H1 (cell line): ENCODE measurements at regions not wholly inside any gene's neighbourhood (a gene's known extent, or its start where the extent isn't known, plus 50 kb on each side); places are given as distances from the start of the nearest gene placed in this dataset.

Source experiments
- CTCF ChIA-PET: fragments of 300-600 bp; sonication (Branson Sonifier 250); formaldehyde crosslinking; loops from one replicate; lab custom pipeline; 2021; ENCODE audit not compliant: partially characterized antibody; lab: Charles Lee
- POLR2A ChIA-PET: fragments of 300-600 bp; sonication (Branson Sonifier 250); formaldehyde crosslinking; loops from one replicate; lab custom pipeline; 2021; ENCODE audit warnings: inconsistent platforms; ENCODE audit not compliant: partially characterized antibody; lab: Charles Lee
- DNase-seq, 2 experiments: peaks; one replicate each; pipeline versions ENCODE4 v3.0.0 to v3.0.0-alpha.2; 2010 to 2022; ENCODE audit warnings: low spot score in 2 of 2, low read depth in 1 of 2, mixed read lengths in 1 of 2
- FAIRE-seq: peaks from 2 replicates; lab custom pipeline; 2011; peaks lifted over from hg19 to GRCh38; lab: Jason Lieb, UNC
- H2AFZ ChIP-seq: 2 replicates; pipeline ENCODE4 v1.8.1; 2012; ENCODE audit warnings: low read length, inconsistent platforms
- H2AK5ac ChIP-seq: 2 replicates; pipeline ENCODE4 v1.6.1; 2013; ENCODE audit warnings: low read depth, low read length
- H2BK120ac ChIP-seq: replicated peaks from 2 replicates; pipeline ENCODE3; 2013; ENCODE audit warnings: low read depth, low read length, inconsistent platforms
- H2BK12ac ChIP-seq: 2 replicates; pipeline ENCODE4 v1.6.1; 2013; ENCODE audit warnings: low read depth, low read length
- H2BK15ac ChIP-seq: 2 replicates; pipeline ENCODE4 v1.6.1; 2013; ENCODE audit warnings: low read length
- H2BK20ac ChIP-seq: 2 replicates; pipeline ENCODE4 v1.6.1; 2013; ENCODE audit warnings: low read length
- H2BK5ac ChIP-seq: 2 replicates; pipeline ENCODE4 v1.6.1; 2013; ENCODE audit warnings: low read depth, low read length
- H3K14ac ChIP-seq: 2 replicates; pipeline ENCODE4 v1.6.1; 2013; ENCODE audit warnings: inconsistent platforms; ENCODE audit not compliant: insufficient read length
- H3K18ac ChIP-seq: 2 replicates; pipeline ENCODE4 v1.6.1; 2013; ENCODE audit warnings: low read length; ENCODE audit errors: extremely low read depth
- H3K23ac ChIP-seq: 2 replicates; pipeline ENCODE4 v1.6.1; 2013; ENCODE audit warnings: inconsistent platforms; ENCODE audit not compliant: insufficient read length
- H3K23me2 ChIP-seq: 2 replicates; pipeline ENCODE4 v1.6.1; 2013; ENCODE audit warnings: low read depth, low read length
- H3K27ac ChIP-seq: 2 replicates; pipeline ENCODE4 v1.6.1; 2011; ENCODE audit warnings: low read depth, low read length, inconsistent platforms
- H3K27me3 ChIP-seq, 4 experiments: replicated peaks in 1 of 4; 1 replicate in 1 of 4; 2 replicates in 3 of 4; pipeline versions ENCODE4 v1.6.1 to v1.8.1; 2011 to 2013; ENCODE audit warnings: low read length in 3 of 4, mild to moderate bottlenecking in 3 of 4, inconsistent platforms in 2 of 4, mixed read lengths in 2 of 4, moderate library complexity in 1 of 4; ENCODE audit not compliant: control insufficient read depth in 3 of 4, insufficient read depth in 3 of 4; ENCODE audit errors: extremely low read depth in 1 of 4
- H3K36me3 ChIP-seq, 4 experiments: 2 replicates each; pipeline versions ENCODE4 v1.6.1 to v1.8.1; 2011 to 2013; ENCODE audit warnings: mild to moderate bottlenecking in 4 of 4, low read length in 3 of 4, moderate library complexity in 2 of 4, control low read depth in 1 of 4, inconsistent platforms in 1 of 4; ENCODE audit not compliant: insufficient read depth in 4 of 4, control insufficient read depth in 2 of 4
- H3K4ac ChIP-seq: replicated peaks from 2 replicates; pipeline ENCODE3; 2013; ENCODE audit warnings: low read length, low read depth, mixed read lengths, inconsistent platforms; ENCODE audit not compliant: insufficient read length
- H3K4me1 ChIP-seq, 4 experiments: replicated peaks in 1 of 4; 1 replicate in 1 of 4; 2 replicates in 3 of 4; pipeline versions ENCODE4 v1.6.1 to v1.8.1; 2011 to 2013; ENCODE audit warnings: low read length in 3 of 4, inconsistent platforms in 2 of 4, mixed read lengths in 1 of 4; ENCODE audit not compliant: insufficient read depth in 4 of 4, control insufficient read depth in 3 of 4
- H3K4me2 ChIP-seq, 2 experiments: 2 replicates each; pipeline versions ENCODE4 v1.6.1 to v1.8.1; 2011 to 2013; ENCODE audit warnings: low read depth in 2 of 2, low read length in 2 of 2, control low read depth in 1 of 2, inconsistent platforms in 1 of 2, mild to moderate bottlenecking in 1 of 2; ENCODE audit not compliant: insufficient read depth in 1 of 2
- H3K4me3 ChIP-seq, 4 experiments: fragments of 200-600, 300-600 bp in 1 of 4; sonication (generic), shearing (Covaris generic), sonication (Bioruptor Twin) in 1 of 4; 2 replicates each; pipeline versions ENCODE4 v1.5.1 to v1.8.1; 2011 to 2016; ENCODE audit warnings: low read length in 4 of 4, low read depth in 3 of 4, control low read depth in 2 of 4, inconsistent platforms in 2 of 4, mild to moderate bottlenecking in 2 of 4, mixed read lengths in 1 of 4, moderate library complexity in 1 of 4; ENCODE audit not compliant: insufficient read depth in 2 of 4; ENCODE audit errors: extremely low read depth in 1 of 4
- H3K56ac ChIP-seq: replicated peaks from 2 replicates; pipeline ENCODE3; 2013; ENCODE audit warnings: low read depth, mild to moderate bottlenecking, mixed read lengths, low read length, inconsistent platforms; ENCODE audit not compliant: insufficient read length
- H3K79me1 ChIP-seq: 2 replicates; pipeline ENCODE4 v1.6.1; 2013; ENCODE audit warnings: low read depth, low read length, control low read depth
- H3K79me2 ChIP-seq, 2 experiments: 2 replicates each; pipeline versions ENCODE4 v1.6.1 to v1.8.1; 2012 to 2013; ENCODE audit warnings: low read length in 2 of 2, mild to moderate bottlenecking in 2 of 2, inconsistent platforms in 1 of 2; ENCODE audit not compliant: insufficient read depth in 2 of 2, control insufficient read depth in 1 of 2
- H3K9ac ChIP-seq, 4 experiments: replicated peaks in 1 of 4; 1 replicate in 1 of 4; 2 replicates in 3 of 4; pipeline versions ENCODE4 v1.6.1 to v1.8.1; 2011 to 2013; ENCODE audit warnings: low read depth in 3 of 4, low read length in 3 of 4, control low read depth in 2 of 4, mild to moderate bottlenecking in 2 of 4, moderate library complexity in 2 of 4, inconsistent platforms in 1 of 4; ENCODE audit errors: extremely low read depth in 1 of 4
- H3K9me3 ChIP-seq, 2 experiments: 2 replicates each; pipeline versions ENCODE4 v1.6.1 to v1.8.1; 2012 to 2013; ENCODE audit warnings: mild to moderate bottlenecking in 2 of 2, moderate library complexity in 2 of 2, control low read depth in 1 of 2, inconsistent platforms in 1 of 2, low read depth in 1 of 2, low read length in 1 of 2, mixed read lengths in 1 of 2; ENCODE audit not compliant: insufficient read depth in 2 of 2
- H4K20me1 ChIP-seq, 2 experiments: replicated peaks in 1 of 2; 2 replicates each; pipeline versions ENCODE3 to v1.8.1; 2011 to 2013; ENCODE audit warnings: inconsistent platforms in 2 of 2, low read length in 2 of 2, mild to moderate bottlenecking in 1 of 2; ENCODE audit not compliant: insufficient read depth in 2 of 2, control insufficient read depth in 1 of 2
- H4K5ac ChIP-seq: 2 replicates; pipeline ENCODE4 v1.6.1; 2013; ENCODE audit warnings: low read length, low read depth, mixed read lengths, inconsistent platforms; ENCODE audit not compliant: insufficient read length
- H4K8ac ChIP-seq: 2 replicates; pipeline ENCODE4 v1.8.0; 2013; ENCODE audit warnings: mild to moderate bottlenecking, moderate library complexity, low read length, inconsistent platforms; ENCODE audit not compliant: insufficient read depth; ENCODE audit errors: extremely low read depth
- H4K91ac ChIP-seq: replicated peaks from 2 replicates; pipeline ENCODE3; 2013; ENCODE audit warnings: low read length, mixed read lengths, inconsistent platforms; ENCODE audit not compliant: insufficient read length
- CHD2 ChIP-seq: IDR thresholded peaks from 2 replicates; pipeline ENCODE4 v1.6.1; 2012; ENCODE audit warnings: low read length, improper control_type of control experiment
- E2F6 ChIP-seq: IDR thresholded peaks from 2 replicates; pipeline ENCODE4 v1.6.1; 2012; ENCODE audit warnings: inconsistent platforms
- EZH2 ChIP-seq: fragments of 200-600 bp; sonication (generic); IDR thresholded peaks from 2 replicates; pipeline ENCODE4 v1.7.1; 2012; ENCODE audit warnings: low read depth, mild to moderate bottlenecking, moderate library complexity, low read length, inconsistent platforms; ENCODE audit not compliant: severe bottlenecking
- MAX ChIP-seq: IDR thresholded peaks from 2 replicates; pipeline ENCODE4 v1.6.1; 2012; ENCODE audit warnings: inconsistent platforms
- PHF8 ChIP-seq: fragments of 200-600 bp; sonication (generic); conservative IDR thresholded peaks from 2 replicates; pipeline ENCODE4 v1.7.1; 2012; ENCODE audit warnings: low read depth, mild to moderate bottlenecking, inconsistent platforms, low read length, moderate library complexity
- POLR2AphosphoS5 ChIP-seq: IDR thresholded peaks from 2 replicates; pipeline ENCODE4 v1.6.1; 2011; ENCODE audit warnings: low read depth, low read length
- SAP30 ChIP-seq: fragments of 300-600 bp; sonication (generic); IDR thresholded peaks from 2 replicates; pipeline ENCODE4 v1.7.1; 2012; ENCODE audit warnings: low read length, moderate library complexity, mild to moderate bottlenecking, inconsistent platforms; ENCODE audit not compliant: insufficient read depth, insufficient replicate concordance
- SIN3A ChIP-seq, 2 experiments: IDR thresholded peaks in 1 of 2; conservative IDR thresholded peaks in 1 of 2; 2 replicates each; pipeline ENCODE4 v1.6.1; 2011 to 2012; ENCODE audit warnings: low read length in 2 of 2, improper control_type of control experiment in 1 of 2, low read depth in 1 of 2, mild to moderate bottlenecking in 1 of 2
- SP4 ChIP-seq: IDR thresholded peaks from 2 replicates; pipeline ENCODE4 v1.6.1; 2012; ENCODE audit warnings: low read length, inconsistent platforms
- SUZ12 ChIP-seq: fragments of 200-600 bp; sonication (generic); IDR thresholded peaks from 2 replicates; pipeline ENCODE4 v1.6.1; 2012; ENCODE audit warnings: mild to moderate bottlenecking, inconsistent platforms, low read length, moderate library complexity, mixed read lengths
- TAF1 ChIP-seq: IDR thresholded peaks from 2 replicates; pipeline ENCODE4 v1.6.1; 2011; ENCODE audit warnings: mild to moderate bottlenecking, low read depth, low read length
- TAF7 ChIP-seq: optimal IDR thresholded peaks from 2 replicates; pipeline ENCODE3; 2011; ENCODE audit warnings: low read depth, mild to moderate bottlenecking, inconsistent platforms, low read length, moderate library complexity, borderline replicate concordance
- USF2 ChIP-seq: IDR thresholded peaks from 2 replicates; pipeline ENCODE4 v1.6.1; 2011; ENCODE audit warnings: low read length, improper control_type of control experiment
- WGBS, 2 experiments: shearing (Covaris generic) in 1 of 2; methylation state at CpG; one replicate each; pipeline versions ENCODE4 v1.1.6 to v1.1.7; 2013 to 2015; ENCODE audit warnings: low lambda C conversion rate in 2 of 2, mixed read lengths in 2 of 2, inconsistent platforms in 1 of 2, low coverage in 1 of 2, missing lambda C conversion rate in 1 of 2; ENCODE audit not compliant: insufficient replicate concordance in 2 of 2, insufficient coverage in 1 of 2, insufficient read length in 1 of 2; ENCODE audit errors: extremely low coverage in 1 of 2, missing lambda C conversion rate in 1 of 2; 5-methylcytosine and 5-hydroxymethylcytosine counted together

- no peak overlapping the region for H2BK5ac ChIP-seq
- 77% methylated on average over 6 of the region's 6 CpGs; no CpG with 5 or more reads in 1 of the 2 experiments for WGBS, 2 experiments
- H3K4me3 ChIP-seq: no peak overlapping the region
- FAIRE-seq (no peak), DNase-seq (no peak)
- no peak overlapping the region for H4K5ac ChIP-seq
- H3K4me2 ChIP-seq: no peak overlapping the region
- H3K23ac ChIP-seq: no peak overlapping the region
- no peaks in the 10 kb centered on the region for H3K23me2 ChIP-seq
- H2BK120ac ChIP-seq: no peak overlapping the region
- no peak overlapping the region for H4K8ac ChIP-seq
- H2BK20ac ChIP-seq: no peak overlapping the region
- ChIA-PET POLR2A (no interaction called here), CTCF (interaction anchor here (1.4 to 1.5 kb wide), 2 partner anchors 18 to 212 kb away, joined by 5 to 6 read pairs; no protein-coding TSS in a partner anchor)
- H3K4me1 ChIP-seq: no peaks in the 10 kb centered on the region
- no peak overlapping the region for H3K9ac ChIP-seq
- H3K56ac ChIP-seq: no peak overlapping the region
- H2AFZ ChIP-seq: no peak overlapping the region
- H2BK12ac ChIP-seq: no peak overlapping the region
- H2AK5ac ChIP-seq: no peak overlapping the region
- no peak overlapping the region for H3K18ac ChIP-seq
- H3K27me3 ChIP-seq: no peaks in the 10 kb centered on the region
- H4K91ac ChIP-seq: no peak overlapping the region
- H3K9me3 ChIP-seq: no peaks in the 10 kb centered on the region
- no peaks in the 10 kb centered on the region for H3K79me1 ChIP-seq
- H3K27ac ChIP-seq: no peak overlapping the region
- no peak overlapping the region for H3K14ac ChIP-seq
- no peak overlapping the region for H2BK15ac ChIP-seq
- H3K79me2 ChIP-seq: no peaks in the 10 kb centered on the region
- no peaks in the 10 kb centered on the region for H4K20me1 ChIP-seq
- H3K4ac ChIP-seq: no peak overlapping the region
- no peaks in the 10 kb centered on the region for H3K36me3 ChIP-seq
- no peak for TF ChIP-seq CHD2
- no peak for TF ChIP-seq SAP30
- no peak for TF ChIP-seq PHF8
- TF ChIP-seq SIN3A (conservative IDR thresholded peaks at IDR 0.05 in 1 of 2, IDR thresholded peaks at IDR 0.05 in 1 of 2; ENCODE audit: low read depth in 1 of 2, low read length in 2 of 2): no peak
- no peak for TF ChIP-seq SUZ12
- no peak for TF ChIP-seq EZH2
- no peak for TF ChIP-seq SP4
- no peak for TF ChIP-seq E2F6
- TF ChIP-seq MAX: no peak
- no peak for TF ChIP-seq TAF7
- TF ChIP-seq POLR2AphosphoS5: no peak
- no peak for TF ChIP-seq TAF1
- no peak for TF ChIP-seq USF2
These were observed 64.2 kb upstream of the WSCD1 start for GRCh38 chr17:6005939-6006338.
